MM.1S (cell line): ENCODE measurements at regions not wholly inside any gene's neighbourhood (a gene's known extent, or its start where the extent isn't known, plus 50 kb on each side); places are given as distances from the start of the nearest gene placed in this dataset.

ENCODE experiments used
- DNase-seq: peaks from one replicate; pipeline ENCODE4 v3.0.0-alpha.2; 2015
- H2AFZ ChIP-seq: fragments of 300-600 bp; sonication (generic); 2 replicates; pipeline ENCODE4 v1.6.0; 2016; ENCODE audit warnings: antibody characterized with exemption, low read length
- H3F3A ChIP-seq: fragments of 300-600 bp; sonication (generic); 2 replicates; pipeline ENCODE4 v1.6.1; 2016; ENCODE audit warnings: mild to moderate bottlenecking, antibody characterized with exemption, low read length, moderate library complexity, mixed read lengths; ENCODE audit not compliant: insufficient read depth
- H3K27ac ChIP-seq: fragments of 300-600 bp; sonication (generic); 2 replicates; pipeline ENCODE4 v1.5.1; 2016; ENCODE audit warnings: mild to moderate bottlenecking, low read length
- H3K27me3 ChIP-seq: fragments of 300-600 bp; sonication (generic); replicated peaks from 2 replicates; pipeline ENCODE4 v1.6.0; 2016; ENCODE audit warnings: low read length; ENCODE audit not compliant: insufficient read depth
- H3K36me3 ChIP-seq: fragments of 300-600 bp; sonication (generic); replicated peaks from 2 replicates; pipeline ENCODE4 v1.6.1; 2016; ENCODE audit warnings: mild to moderate bottlenecking, low read length, mixed read lengths; ENCODE audit not compliant: insufficient read depth
- H3K4me1 ChIP-seq: fragments of 300-600 bp; sonication (generic); 2 replicates; pipeline ENCODE4 v1.6.1; 2016; ENCODE audit warnings: low read length, mixed read lengths
- H3K4me2 ChIP-seq: fragments of 300-600 bp; sonication (generic); 2 replicates; pipeline ENCODE4 v1.6.0; 2016; ENCODE audit warnings: low read depth, low read length
- H3K4me3 ChIP-seq: fragments of 300-600 bp; sonication (generic); 2 replicates; pipeline ENCODE4 v1.5.1; 2016; ENCODE audit warnings: low read length, mixed read lengths
- H3K79me2 ChIP-seq: fragments of 300-600 bp; sonication (generic); 2 replicates; pipeline ENCODE4 v1.6.1; 2016; ENCODE audit warnings: mixed run types, low read length, mixed read lengths
- H3K9ac ChIP-seq: fragments of 300-600 bp; sonication (generic); 2 replicates; pipeline ENCODE4 v1.6.1; 2016; ENCODE audit warnings: low read length, mixed read lengths
- H3K9me2 ChIP-seq: fragments of 300-600 bp; sonication (generic); replicated peaks from 2 replicates; pipeline ENCODE4 v1.6.1; 2016; ENCODE audit warnings: mild to moderate bottlenecking, low read length, mixed read lengths; ENCODE audit not compliant: insufficient read depth
- H3K9me3 ChIP-seq: fragments of 300-600 bp; sonication (generic); replicated peaks from 2 replicates; pipeline ENCODE4 v1.6.1; 2016; ENCODE audit warnings: mild to moderate bottlenecking, low read length, mixed read lengths; ENCODE audit not compliant: insufficient read depth
- H4K20me1 ChIP-seq: fragments of 300-600 bp; sonication (generic); 2 replicates; pipeline ENCODE4 v1.6.1; 2016; ENCODE audit warnings: mild to moderate bottlenecking, low read length, moderate library complexity, mixed read lengths; ENCODE audit not compliant: insufficient read depth
- EZH2 ChIP-seq: fragments of 300-600 bp; sonication (generic); optimal IDR thresholded peaks from 2 replicates; pipeline ENCODE3; 2017; ENCODE audit warnings: low read depth, mild to moderate bottlenecking, antibody characterized with exemption, low read length, mixed read lengths
- EZH2phosphoT487 ChIP-seq: fragments of 300-600 bp; sonication (generic); IDR thresholded peaks from 2 replicates; pipeline ENCODE4 v1.6.1; 2018; ENCODE audit warnings: antibody characterized with exemption, low read length
- TF ChIP-seq, protein P1 (sequence below): fragments of 300-600 bp; sonication (generic); IDR thresholded peaks from 2 replicates; pipeline ENCODE4 v1.5.1; 2016; ENCODE audit warnings: antibody characterized with exemption, low read length, mixed read lengths

GRCh38 chr10:11673346-11674280, 62.2 kb upstream of the USP6NL start:
- Histone ChIP-seq H3K9me3 (no peaks in the 10 kb centered on the region), H3K36me3 (no peaks in the 10 kb centered on the region), H3K9ac (no peak overlapping the region), H3K9me2 (no peaks in the 10 kb centered on the region), H3K4me2 (no peak overlapping the region), H3K4me3 (no peak overlapping the region), H2AFZ (no peak overlapping the region), H3K27ac (no peak overlapping the region), H4K20me1 (no peaks in the 10 kb centered on the region), H3F3A (peaks cover 7% of the 10 kb centered on the region), H3K27me3 (0 out of 2 replicates have a peak, but pooled peaks cover 5% of the 10 kb centered on the region), H3K79me2 (no peaks in the 10 kb centered on the region), H3K4me1 (peaks cover 8% of the 10 kb centered on the region)
- TF ChIP-seq EZH2phosphoT487 (no peak), EZH2 (no peak)
- TF ChIP-seq, protein P1, sequence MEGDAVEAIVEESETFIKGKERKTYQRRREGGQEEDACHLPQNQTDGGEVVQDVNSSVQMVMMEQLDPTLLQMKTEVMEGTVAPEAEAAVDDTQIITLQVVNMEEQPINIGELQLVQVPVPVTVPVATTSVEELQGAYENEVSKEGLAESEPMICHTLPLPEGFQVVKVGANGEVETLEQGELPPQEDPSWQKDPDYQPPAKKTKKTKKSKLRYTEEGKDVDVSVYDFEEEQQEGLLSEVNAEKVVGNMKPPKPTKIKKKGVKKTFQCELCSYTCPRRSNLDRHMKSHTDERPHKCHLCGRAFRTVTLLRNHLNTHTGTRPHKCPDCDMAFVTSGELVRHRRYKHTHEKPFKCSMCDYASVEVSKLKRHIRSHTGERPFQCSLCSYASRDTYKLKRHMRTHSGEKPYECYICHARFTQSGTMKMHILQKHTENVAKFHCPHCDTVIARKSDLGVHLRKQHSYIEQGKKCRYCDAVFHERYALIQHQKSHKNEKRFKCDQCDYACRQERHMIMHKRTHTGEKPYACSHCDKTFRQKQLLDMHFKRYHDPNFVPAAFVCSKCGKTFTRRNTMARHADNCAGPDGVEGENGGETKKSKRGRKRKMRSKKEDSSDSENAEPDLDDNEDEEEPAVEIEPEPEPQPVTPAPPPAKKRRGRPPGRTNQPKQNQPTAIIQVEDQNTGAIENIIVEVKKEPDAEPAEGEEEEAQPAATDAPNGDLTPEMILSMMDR = no peak
- no peak for DNase-seq

DNA sequence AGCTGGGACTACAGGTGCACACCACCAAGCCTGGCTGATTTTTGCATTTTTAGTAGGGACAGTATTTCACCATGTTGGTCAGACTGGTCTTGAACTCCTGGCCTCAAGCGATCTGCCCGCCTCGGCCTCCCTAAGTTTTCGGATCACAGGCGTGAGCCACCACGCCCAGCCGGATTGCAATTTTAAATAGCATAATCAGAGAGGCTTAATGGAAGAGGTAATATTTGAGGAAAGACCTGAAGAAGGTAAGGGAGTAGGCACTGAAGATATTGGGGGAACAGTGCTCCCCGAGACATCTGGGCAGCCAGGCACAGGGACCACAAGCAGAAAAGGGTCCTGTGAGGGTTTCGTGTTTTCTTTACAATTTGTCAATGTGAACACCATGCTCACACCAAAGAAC, 61.4 kb upstream of the USP6NL start:
- H2AFZ ChIP-seq = no peak overlapping the region
- H3K27me3 ChIP-seq = 0 out of 2 replicates have a peak, but pooled peaks cover 5% of the 10 kb centered on the region
- no peaks in the 10 kb centered on the region for H3K79me2 ChIP-seq
- H4K20me1 ChIP-seq = no peaks in the 10 kb centered on the region
- H3K9me3 ChIP-seq = no peaks in the 10 kb centered on the region
- no peak overlapping the region for H3K4me2 ChIP-seq
- H3K9me2 ChIP-seq = no peaks in the 10 kb centered on the region
- TF ChIP-seq, protein P1 = no peak
- TF ChIP-seq EZH2phosphoT487 = no peak
- TF ChIP-seq EZH2 = no peak
- H3K36me3 ChIP-seq = no peaks in the 10 kb centered on the region
- 0 out of 2 replicates have a peak, but pooled peaks cover under 1% of the 10 kb centered on the region for H3F3A ChIP-seq
- no peak overlapping the region for H3K4me3 ChIP-seq
- H3K9ac ChIP-seq = no peak overlapping the region
- H3K27ac ChIP-seq = no peak overlapping the region
- peaks cover 6% of the 10 kb centered on the region for H3K4me1 ChIP-seq
- DNase-seq = no peak

DNA sequence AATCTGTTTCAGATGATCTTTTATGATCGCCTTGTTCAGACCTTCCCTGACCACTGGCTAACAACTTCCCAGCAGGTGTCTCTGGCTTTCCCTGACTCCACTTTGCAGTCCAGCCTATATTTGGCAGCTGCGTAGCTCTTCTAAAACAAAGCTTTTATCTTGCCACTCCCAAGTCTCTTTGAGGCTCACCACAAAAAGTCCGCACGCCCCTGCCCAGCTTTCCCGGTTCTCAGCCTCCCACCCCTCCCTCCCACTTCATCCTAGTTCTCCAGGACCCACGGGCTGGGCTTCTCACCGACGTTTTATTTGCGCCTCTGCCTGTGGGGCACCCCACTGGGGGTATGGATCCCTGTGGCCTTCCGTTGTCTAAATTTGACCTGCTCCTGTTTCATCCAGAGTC, 58.9 kb upstream of the USP6NL start:
- Histone ChIP-seq H2AFZ (no peak overlapping the region), H3K9ac (no peak overlapping the region), H3F3A (no peaks in the 10 kb centered on the region), H4K20me1 (no peaks in the 10 kb centered on the region), H3K27ac (no peak overlapping the region), H3K4me1 (peaks cover 6% of the 10 kb centered on the region), H3K36me3 (no peaks in the 10 kb centered on the region), H3K79me2 (no peaks in the 10 kb centered on the region), H3K4me3 (no peak overlapping the region), H3K4me2 (no peak overlapping the region), H3K9me3 (no peaks in the 10 kb centered on the region), H3K27me3 (0 out of 2 replicates have a peak, but pooled peaks cover 7% of the 10 kb centered on the region), H3K9me2 (no peaks in the 10 kb centered on the region)
- TF ChIP-seq EZH2 = no peak
- DNase-seq = no peak
